SKM-1 treated with dmso at 0.1 percent for 144 hours (cell line): ENCODE measurements at regions not wholly inside any gene's neighbourhood (a gene's known extent, or its start where the extent isn't known, plus 50 kb on each side); places are given as distances from the start of the nearest gene placed in this dataset.

Source experiments
- DNase-seq: peaks from one replicate; lab custom pipeline; 2025; ENCODE audit not compliant: unreplicated experiment; lab: John Stamatoyannopoulos, UW

- DNase-seq = no peak
Observed at GRCh38 chrX:99719140-99719539, 690.9 kb downstream of the PCDH19 start.

GRCh38 chrX:99717716-99718115 is 692.4 kb downstream of the PCDH19 start:
- no peak for DNase-seq

GRCh38 chrX:99705701-99706100 is 704.4 kb downstream of the PCDH19 start:
- no peak for DNase-seq

- DNase-seq = no peak
Observed at GRCh38 chrX:99703473-99703872, 706.6 kb downstream of the PCDH19 start.

GRCh38 chrX:99698451-99698850 is 711.6 kb downstream of the PCDH19 start:
- DNase-seq = no peak

GRCh38 chrX:99663136-99663535 is 746.9 kb downstream of the PCDH19 start:
- DNase-seq = no peak

- DNase-seq = no peak
Observed at GRCh38 chrX:99654188-99654587, 755.9 kb downstream of the PCDH19 start.

- no peak for DNase-seq
Observed at GRCh38 chrX:99653352-99653751, 756.7 kb downstream of the PCDH19 start.

- no peak for DNase-seq
Observed at GRCh38 chrX:99613041-99613440, 797.0 kb downstream of the PCDH19 start.

GRCh38 chrX:99603091-99603814 is 806.8 kb downstream of the PCDH19 start:
- DNase-seq = no peak

- DNase-seq = no peak
Observed at GRCh38 chrX:99602107-99602506, 808.0 kb downstream of the PCDH19 start.

GRCh38 chrX:99588936-99589335 is 821.1 kb downstream of the PCDH19 start:
- DNase-seq = no peak

GRCh38 chrX:99572711-99573110 is 837.4 kb downstream of the PCDH19 start:
- DNase-seq = no peak

GRCh38 chrX:99549381-99549780 is 860.7 kb downstream of the PCDH19 start:
- no peak for DNase-seq

- no peak for DNase-seq
Observed at GRCh38 chrX:99522450-99522849, 887.6 kb downstream of the PCDH19 start.

- DNase-seq = no peak
Observed at GRCh38 chrX:99507768-99508167, 902.3 kb downstream of the PCDH19 start.

GRCh38 chrX:99495453-99495852 is 914.6 kb downstream of the PCDH19 start:
- DNase-seq = no peak

- no peak for DNase-seq
Observed at GRCh38 chrX:99494668-99495067, 915.4 kb downstream of the PCDH19 start.

GRCh38 chrX:99480728-99481127 is 929.3 kb downstream of the PCDH19 start:
- DNase-seq = no peak

- DNase-seq = no peak
Observed at GRCh38 chrX:99469439-99469838, 940.6 kb downstream of the PCDH19 start.

GRCh38 chrX:99468993-99469392 is 941.1 kb downstream of the PCDH19 start:
- DNase-seq = no peak

GRCh38 chrX:99461223-99461622 is 948.9 kb downstream of the PCDH19 start:
- no peak for DNase-seq

- no peak for DNase-seq
Observed at GRCh38 chrX:99445336-99445735, 964.7 kb downstream of the PCDH19 start.
